DMS53 (cell line): ENCODE measurements at regions not wholly inside any gene's neighbourhood (a gene's known extent, or its start where the extent isn't known, plus 50 kb on each side); places are given as distances from the start of the nearest gene placed in this dataset.
A peak's percentile ranks its signal among the peaks of the same experiment; 100 is the strongest.

Experiments
- DNase-seq: peaks from one replicate; lab custom pipeline; 2025; lab: John Stamatoyannopoulos, UW

DNA sequence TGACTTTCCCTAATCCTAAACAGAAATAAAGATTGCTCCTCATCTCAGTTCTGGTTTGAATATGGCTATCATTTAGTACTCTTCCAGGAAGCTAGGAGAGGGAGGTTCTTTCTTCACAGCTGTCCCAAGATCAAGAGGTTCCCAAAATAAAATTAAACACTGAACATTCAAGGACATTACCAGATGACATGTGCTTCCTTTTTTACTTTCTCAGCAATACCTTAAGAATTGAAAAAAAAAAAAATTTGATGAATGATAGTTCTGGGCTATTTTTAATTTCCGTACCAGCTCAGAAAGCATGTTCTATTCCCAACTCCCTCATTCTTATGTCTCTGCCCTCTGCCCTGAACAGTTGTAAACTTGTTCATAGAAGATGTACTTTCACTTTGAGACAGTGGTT lies 61.7 kb upstream of the MYL1 start:
- DNase-seq, result no peak

DNA sequence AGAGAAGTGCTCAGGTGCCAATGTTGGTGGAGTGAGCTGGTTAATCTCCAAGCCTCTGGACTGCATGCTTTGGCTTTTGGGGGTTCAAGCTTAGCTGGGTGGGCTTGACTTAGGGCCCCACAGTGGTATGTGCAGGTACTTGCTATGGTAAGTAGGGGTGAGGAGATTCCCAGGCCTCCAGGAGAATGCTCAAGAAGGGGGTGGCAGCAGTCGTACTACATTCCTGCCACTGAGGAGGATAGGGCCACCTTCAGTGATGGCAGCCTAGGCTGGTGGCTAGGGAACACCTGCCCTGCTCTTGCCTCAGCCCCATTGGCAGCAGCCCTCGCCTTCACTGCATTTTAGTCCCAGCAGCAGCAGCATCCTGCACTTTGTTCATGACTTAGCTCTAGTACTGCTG lies 55.6 kb upstream of the MYL1 start:
- DNase-seq, result no peak

DNA sequence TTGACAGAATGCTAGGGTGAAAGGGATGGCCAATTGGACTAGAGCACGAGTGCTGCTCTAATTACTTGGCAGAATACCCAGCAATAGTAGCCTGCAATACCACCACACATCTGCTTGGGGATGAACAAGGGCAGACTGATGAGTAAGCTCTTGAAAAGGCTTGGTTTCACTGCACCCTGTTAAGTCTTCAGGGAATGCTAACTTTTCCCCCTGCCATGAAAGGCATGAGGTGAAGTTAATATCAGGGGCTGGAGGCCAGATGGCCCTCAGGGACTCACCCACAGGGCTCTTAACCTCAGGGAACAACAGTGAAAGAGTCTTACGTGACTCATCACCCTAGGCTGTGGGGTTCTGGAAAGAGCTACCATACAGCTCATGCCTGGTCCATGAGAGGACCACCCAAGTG lies 51.7 kb upstream of the MYL1 start:
- no peak for DNase-seq

DNA sequence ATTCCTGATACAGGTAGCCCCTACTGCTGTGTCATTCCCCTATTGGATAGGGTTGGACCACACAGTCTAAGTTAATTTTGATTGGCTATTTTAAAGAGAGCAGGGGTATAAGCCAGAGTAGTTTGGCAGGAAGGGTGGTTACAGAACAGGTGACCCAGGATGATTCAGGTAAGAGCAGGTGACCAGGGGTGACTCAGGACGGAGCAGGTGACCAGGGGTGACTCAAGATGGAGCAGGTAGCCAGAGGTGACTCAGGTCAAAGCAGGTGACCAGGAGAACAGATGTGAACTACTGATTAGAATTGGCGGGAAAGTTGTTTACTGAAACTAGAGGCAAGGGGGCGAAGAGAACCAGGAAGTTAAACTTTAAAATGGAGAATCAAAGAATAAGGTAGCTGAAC lies 50.5 kb upstream of the MYL1 start:
- peak; percentile 52 for DNase-seq
